SK-N-SH treated with all-trans-retinoic acid at 6 μM for 48 hours (cell line): ENCODE measurements at regions not wholly inside any gene's neighbourhood (a gene's known extent, or its start where the extent isn't known, plus 50 kb on each side); places are given as distances from the start of the nearest gene placed in this dataset.

Experiments used
- ARNTL ChIP-seq: fragments of 450-650 bp; formaldehyde crosslinking; IDR thresholded peaks from 2 replicates; pipeline ENCODE4 v1.5.0; 2020; ENCODE audit warnings: low read depth, mild to moderate bottlenecking, moderate library complexity, borderline replicate concordance
- BACH2 ChIP-seq: fragments of 250-450 bp; sonication (Bioruptor Pico); IDR thresholded peaks from 2 replicates; pipeline ENCODE4 v1.9.0; 2021; ENCODE audit warnings: mild to moderate bottlenecking, borderline replicate concordance
- GLIS3 ChIP-seq: fragments of 250-450 bp; sonication (Bioruptor Pico); IDR thresholded peaks from 2 replicates; pipeline ENCODE4 v1.5.0; 2020; ENCODE audit warnings: mild to moderate bottlenecking, moderate library complexity
- ISL1 ChIP-seq: fragments of 250-450 bp; sonication (Bioruptor Pico); IDR thresholded peaks from 2 replicates; pipeline ENCODE4 v2.1.2; 2022; ENCODE audit warnings: mild to moderate bottlenecking, moderate library complexity
- OSR1 ChIP-seq: fragments of 250-450 bp; sonication (Bioruptor Pico); IDR thresholded peaks from 2 replicates; pipeline ENCODE4 v1.8.0; 2022; ENCODE audit warnings: moderate library complexity, mild to moderate bottlenecking, inconsistent platforms
- PPARA ChIP-seq: fragments of 250-450 bp; sonication (Bioruptor Pico); IDR thresholded peaks from 2 replicates; pipeline ENCODE4 v1.5.0; 2020; ENCODE audit warnings: mild to moderate bottlenecking, borderline replicate concordance
- SNAI2 ChIP-seq: fragments of 250-450 bp; sonication (Bioruptor Pico); IDR thresholded peaks from 2 replicates; pipeline ENCODE4 v1.5.0; 2020; ENCODE audit warnings: mild to moderate bottlenecking, moderate library complexity
- TCF4 ChIP-seq: fragments of 250-450 bp; sonication (Bioruptor Pico); IDR thresholded peaks from 2 replicates; pipeline ENCODE4 v1.8.0; 2021; ENCODE audit warnings: mild to moderate bottlenecking, moderate library complexity, borderline replicate concordance
- ZFP30 ChIP-seq: fragments of 450-650 bp; formaldehyde crosslinking; IDR thresholded peaks from 2 replicates; pipeline ENCODE4 v1.5.0; 2022; ENCODE audit warnings: mild to moderate bottlenecking, moderate library complexity
- ZNF8 ChIP-seq: fragments of 450-650 bp; formaldehyde crosslinking; IDR thresholded peaks from 2 replicates; pipeline ENCODE4 v1.5.0; 2020; ENCODE audit warnings: mild to moderate bottlenecking, moderate library complexity
- TF ChIP-seq, protein P1 (sequence below): fragments of 250-450 bp; sonication (Bioruptor Pico); IDR thresholded peaks from 2 replicates; pipeline ENCODE4 v1.8.0; 2020; ENCODE audit warnings: mild to moderate bottlenecking, moderate library complexity, borderline replicate concordance
- TF ChIP-seq, protein P2 (sequence below): fragments of 250-450 bp; sonication (Bioruptor Pico); IDR thresholded peaks from 2 replicates; pipeline ENCODE4 v1.8.0; 2021; ENCODE audit warnings: low read depth, mild to moderate bottlenecking, moderate library complexity, borderline replicate concordance
- TF ChIP-seq, protein P3 (sequence below): fragments of 250-450 bp; sonication (Bioruptor Pico); IDR thresholded peaks from 2 replicates; pipeline ENCODE4 v1.5.1; 2020; ENCODE audit warnings: low read depth, mild to moderate bottlenecking, moderate library complexity
- TF ChIP-seq, protein P4 (sequence below): fragments of 250-450 bp; sonication (Bioruptor Pico); IDR thresholded peaks from 2 replicates; pipeline ENCODE4 v1.5.0; 2020; ENCODE audit warnings: mild to moderate bottlenecking, moderate library complexity

DNA sequence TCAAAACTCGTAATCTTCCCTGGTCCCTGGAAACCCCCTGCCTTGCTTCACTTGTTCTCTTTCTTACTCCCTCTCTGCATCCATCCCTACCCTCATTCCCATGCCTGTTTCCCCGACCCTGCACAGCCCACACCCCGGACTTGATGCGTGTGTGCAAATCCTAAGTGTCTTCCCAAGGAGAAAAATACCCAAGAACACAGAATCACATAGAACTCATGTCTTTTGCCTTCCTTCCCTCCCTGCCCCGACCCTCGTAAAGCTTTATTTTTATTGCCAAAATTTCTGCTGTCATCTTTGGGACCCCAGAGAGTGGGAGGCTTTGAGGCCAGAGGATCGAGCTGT lies 169.6 kb upstream of the PMEPA1 start:
- TF ChIP-seq ISL1: no peak
- no peak for TF ChIP-seq ARNTL (CRISPR knock-in tag)
- TF ChIP-seq BACH2: no peak
- TF ChIP-seq, protein P1, sequence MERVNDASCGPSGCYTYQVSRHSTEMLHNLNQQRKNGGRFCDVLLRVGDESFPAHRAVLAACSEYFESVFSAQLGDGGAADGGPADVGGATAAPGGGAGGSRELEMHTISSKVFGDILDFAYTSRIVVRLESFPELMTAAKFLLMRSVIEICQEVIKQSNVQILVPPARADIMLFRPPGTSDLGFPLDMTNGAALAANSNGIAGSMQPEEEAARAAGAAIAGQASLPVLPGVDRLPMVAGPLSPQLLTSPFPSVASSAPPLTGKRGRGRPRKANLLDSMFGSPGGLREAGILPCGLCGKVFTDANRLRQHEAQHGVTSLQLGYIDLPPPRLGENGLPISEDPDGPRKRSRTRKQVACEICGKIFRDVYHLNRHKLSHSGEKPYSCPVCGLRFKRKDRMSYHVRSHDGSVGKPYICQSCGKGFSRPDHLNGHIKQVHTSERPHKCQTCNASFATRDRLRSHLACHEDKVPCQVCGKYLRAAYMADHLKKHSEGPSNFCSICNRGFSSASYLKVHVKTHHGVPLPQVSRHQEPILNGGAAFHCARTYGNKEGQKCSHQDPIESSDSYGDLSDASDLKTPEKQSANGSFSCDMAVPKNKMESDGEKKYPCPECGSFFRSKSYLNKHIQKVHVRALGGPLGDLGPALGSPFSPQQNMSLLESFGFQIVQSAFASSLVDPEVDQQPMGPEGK (CRISPR knock-in tag): no peak
- no peak for TF ChIP-seq TCF4 (CRISPR knock-in tag)
- TF ChIP-seq GLIS3 (CRISPR knock-in tag): no peak
- no peak for TF ChIP-seq PPARA
- TF ChIP-seq ZFP30 (CRISPR knock-in tag): no peak
- TF ChIP-seq SNAI2 (CRISPR knock-in tag): no peak
- TF ChIP-seq ZNF8: no peak
- no peak for TF ChIP-seq OSR1 (CRISPR knock-in tag)
- TF ChIP-seq, protein P2, sequence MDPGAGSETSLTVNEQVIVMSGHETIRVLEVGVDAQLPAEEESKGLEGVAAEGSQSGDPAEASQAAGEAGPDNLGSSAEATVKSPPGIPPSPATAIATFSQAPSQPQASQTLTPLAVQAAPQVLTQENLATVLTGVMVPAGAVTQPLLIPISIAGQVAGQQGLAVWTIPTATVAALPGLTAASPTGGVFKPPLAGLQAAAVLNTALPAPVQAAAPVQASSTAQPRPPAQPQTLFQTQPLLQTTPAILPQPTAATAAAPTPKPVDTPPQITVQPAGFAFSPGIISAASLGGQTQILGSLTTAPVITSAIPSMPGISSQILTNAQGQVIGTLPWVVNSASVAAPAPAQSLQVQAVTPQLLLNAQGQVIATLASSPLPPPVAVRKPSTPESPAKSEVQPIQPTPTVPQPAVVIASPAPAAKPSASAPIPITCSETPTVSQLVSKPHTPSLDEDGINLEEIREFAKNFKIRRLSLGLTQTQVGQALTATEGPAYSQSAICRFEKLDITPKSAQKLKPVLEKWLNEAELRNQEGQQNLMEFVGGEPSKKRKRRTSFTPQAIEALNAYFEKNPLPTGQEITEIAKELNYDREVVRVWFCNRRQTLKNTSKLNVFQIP (CRISPR knock-in tag): no peak
- TF ChIP-seq, protein P3, sequence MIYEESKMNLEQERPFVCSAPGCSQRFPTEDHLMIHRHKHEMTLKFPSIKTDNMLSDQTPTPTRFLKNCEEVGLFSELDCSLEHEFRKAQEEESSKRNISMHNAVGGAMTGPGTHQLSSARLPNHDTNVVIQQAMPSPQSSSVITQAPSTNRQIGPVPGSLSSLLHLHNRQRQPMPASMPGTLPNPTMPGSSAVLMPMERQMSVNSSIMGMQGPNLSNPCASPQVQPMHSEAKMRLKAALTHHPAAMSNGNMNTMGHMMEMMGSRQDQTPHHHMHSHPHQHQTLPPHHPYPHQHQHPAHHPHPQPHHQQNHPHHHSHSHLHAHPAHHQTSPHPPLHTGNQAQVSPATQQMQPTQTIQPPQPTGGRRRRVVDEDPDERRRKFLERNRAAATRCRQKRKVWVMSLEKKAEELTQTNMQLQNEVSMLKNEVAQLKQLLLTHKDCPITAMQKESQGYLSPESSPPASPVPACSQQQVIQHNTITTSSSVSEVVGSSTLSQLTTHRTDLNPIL (CRISPR knock-in tag): no peak
- TF ChIP-seq, protein P4, sequence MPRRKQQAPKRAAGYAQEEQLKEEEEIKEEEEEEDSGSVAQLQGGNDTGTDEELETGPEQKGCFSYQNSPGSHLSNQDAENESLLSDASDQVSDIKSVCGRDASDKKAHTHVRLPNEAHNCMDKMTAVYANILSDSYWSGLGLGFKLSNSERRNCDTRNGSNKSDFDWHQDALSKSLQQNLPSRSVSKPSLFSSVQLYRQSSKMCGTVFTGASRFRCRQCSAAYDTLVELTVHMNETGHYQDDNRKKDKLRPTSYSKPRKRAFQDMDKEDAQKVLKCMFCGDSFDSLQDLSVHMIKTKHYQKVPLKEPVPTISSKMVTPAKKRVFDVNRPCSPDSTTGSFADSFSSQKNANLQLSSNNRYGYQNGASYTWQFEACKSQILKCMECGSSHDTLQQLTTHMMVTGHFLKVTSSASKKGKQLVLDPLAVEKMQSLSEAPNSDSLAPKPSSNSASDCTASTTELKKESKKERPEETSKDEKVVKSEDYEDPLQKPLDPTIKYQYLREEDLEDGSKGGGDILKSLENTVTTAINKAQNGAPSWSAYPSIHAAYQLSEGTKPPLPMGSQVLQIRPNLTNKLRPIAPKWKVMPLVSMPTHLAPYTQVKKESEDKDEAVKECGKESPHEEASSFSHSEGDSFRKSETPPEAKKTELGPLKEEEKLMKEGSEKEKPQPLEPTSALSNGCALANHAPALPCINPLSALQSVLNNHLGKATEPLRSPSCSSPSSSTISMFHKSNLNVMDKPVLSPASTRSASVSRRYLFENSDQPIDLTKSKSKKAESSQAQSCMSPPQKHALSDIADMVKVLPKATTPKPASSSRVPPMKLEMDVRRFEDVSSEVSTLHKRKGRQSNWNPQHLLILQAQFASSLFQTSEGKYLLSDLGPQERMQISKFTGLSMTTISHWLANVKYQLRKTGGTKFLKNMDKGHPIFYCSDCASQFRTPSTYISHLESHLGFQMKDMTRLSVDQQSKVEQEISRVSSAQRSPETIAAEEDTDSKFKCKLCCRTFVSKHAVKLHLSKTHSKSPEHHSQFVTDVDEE (CRISPR knock-in tag): no peak
